Smooth muscle cell (in vitro differentiated cells): ENCODE measurements at regions not wholly inside any gene's neighbourhood (a gene's known extent, or its start where the extent isn't known, plus 50 kb on each side); places are given as distances from the start of the nearest gene placed in this dataset.
A peak's percentile ranks its signal among the peaks of the same experiment; 100 is the strongest.

Source experiments
- DNase-seq: peaks from one replicate; lab custom pipeline; 2025; ENCODE audit not compliant: unreplicated experiment; lab: John Stamatoyannopoulos, UW
- H2AFZ ChIP-seq: fragments of 200-600 bp; sonication (generic); 2 replicates; pipeline ENCODE4 v1.6.0; 2016; ENCODE audit warnings: antibody characterized with exemption, low read depth, mild to moderate bottlenecking
- H3F3A ChIP-seq: fragments of 200-600 bp; sonication (generic); 2 replicates; pipeline ENCODE4 v1.6.0; 2017; ENCODE audit warnings: antibody characterized with exemption, low read depth
- H3K27ac ChIP-seq: fragments of 200-600 bp; sonication (generic); 2 replicates; pipeline ENCODE4 v1.5.1; 2016; ENCODE audit warnings: low read depth, mild to moderate bottlenecking
- H3K27me3 ChIP-seq: fragments of 200-600 bp; sonication (generic); 2 replicates; pipeline ENCODE4 v1.6.1; 2016; ENCODE audit warnings: low read depth, mild to moderate bottlenecking
- H3K36me3 ChIP-seq: fragments of 200-600 bp; sonication (generic); 2 replicates; pipeline ENCODE4 v1.5.1; 2016; ENCODE audit warnings: low read depth
- H3K4me1 ChIP-seq: fragments of 200-600 bp; sonication (generic); 2 replicates; pipeline ENCODE4 v1.5.1; 2016; ENCODE audit warnings: low read depth
- H3K4me2 ChIP-seq: fragments of 200-600 bp; sonication (generic); 2 replicates; pipeline ENCODE4 v1.6.0; 2016; ENCODE audit warnings: mild to moderate bottlenecking
- H3K4me3 ChIP-seq: fragments of 200-600 bp; sonication (generic); 2 replicates; pipeline ENCODE4 v1.5.1; 2016; ENCODE audit warnings: mild to moderate bottlenecking
- H3K79me2 ChIP-seq: fragments of 200-600 bp; sonication (generic); 2 replicates; pipeline ENCODE4 v1.6.0; 2016; ENCODE audit warnings: low read depth, mild to moderate bottlenecking
- H3K9ac ChIP-seq: fragments of 200-600 bp; sonication (generic); 2 replicates; pipeline ENCODE4 v1.6.0; 2016; ENCODE audit warnings: low read depth
- H3K9me3 ChIP-seq: fragments of 200-600 bp; sonication (generic); replicated peaks from 2 replicates; pipeline ENCODE4 v1.5.1; 2016; ENCODE audit warnings: low read depth
- H4K20me1 ChIP-seq: fragments of 200-600 bp; sonication (generic); 2 replicates; pipeline ENCODE4 v1.6.0; 2016; ENCODE audit warnings: low read depth
- WGBS: methylation state at CpG from one replicate; pipeline ENCODE4 v1.1.7; 2016; ENCODE audit warnings: low lambda C conversion rate; 5-methylcytosine and 5-hydroxymethylcytosine counted together
- TF ChIP-seq, protein P1 (sequence below): fragments of 200-600 bp; sonication (generic); IDR thresholded peaks from 2 replicates; pipeline ENCODE4 v1.5.1; 2017; ENCODE audit warnings: borderline replicate concordance, mild to moderate bottlenecking, antibody characterized with exemption; ENCODE audit not compliant: insufficient read depth, poor library complexity, severe bottlenecking

DNA sequence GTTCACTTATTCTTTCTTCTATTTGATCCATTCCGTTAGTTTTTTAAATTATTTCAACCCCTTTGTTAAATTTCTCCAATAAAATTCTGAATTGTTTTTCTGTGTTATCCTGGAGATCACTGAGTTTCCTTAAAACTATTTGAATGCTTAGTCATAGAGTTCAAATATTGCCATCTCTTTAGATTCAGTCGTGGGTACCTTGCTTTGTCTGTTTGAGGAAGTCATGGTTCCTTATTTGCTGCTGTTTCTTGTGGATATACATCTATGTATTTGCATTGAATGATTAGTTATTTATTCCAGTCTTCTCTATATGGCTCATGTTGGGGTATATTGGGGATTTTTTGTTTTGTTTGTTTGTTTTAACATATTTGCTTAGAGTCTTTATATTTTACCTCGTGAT lies 80.6 kb downstream of the HINT1 start:
- Histone ChIP-seq H3K4me2 (no peak overlapping the region), H2AFZ (no peak overlapping the region), H3K79me2 (no peaks in the 10 kb centered on the region), H3F3A (no peaks in the 10 kb centered on the region), H3K4me1 (no peaks in the 10 kb centered on the region), H3K9me3 (no peaks in the 10 kb centered on the region), H3K27me3 (no peaks in the 10 kb centered on the region), H4K20me1 (no peaks in the 10 kb centered on the region), H3K36me3 (no peaks in the 10 kb centered on the region), H3K27ac (no peak overlapping the region), H3K4me3 (no peak overlapping the region), H3K9ac (no peak overlapping the region)
- 87% methylated on average over 3 of the region's 3 CpGs for WGBS
- TF ChIP-seq, protein P1, sequence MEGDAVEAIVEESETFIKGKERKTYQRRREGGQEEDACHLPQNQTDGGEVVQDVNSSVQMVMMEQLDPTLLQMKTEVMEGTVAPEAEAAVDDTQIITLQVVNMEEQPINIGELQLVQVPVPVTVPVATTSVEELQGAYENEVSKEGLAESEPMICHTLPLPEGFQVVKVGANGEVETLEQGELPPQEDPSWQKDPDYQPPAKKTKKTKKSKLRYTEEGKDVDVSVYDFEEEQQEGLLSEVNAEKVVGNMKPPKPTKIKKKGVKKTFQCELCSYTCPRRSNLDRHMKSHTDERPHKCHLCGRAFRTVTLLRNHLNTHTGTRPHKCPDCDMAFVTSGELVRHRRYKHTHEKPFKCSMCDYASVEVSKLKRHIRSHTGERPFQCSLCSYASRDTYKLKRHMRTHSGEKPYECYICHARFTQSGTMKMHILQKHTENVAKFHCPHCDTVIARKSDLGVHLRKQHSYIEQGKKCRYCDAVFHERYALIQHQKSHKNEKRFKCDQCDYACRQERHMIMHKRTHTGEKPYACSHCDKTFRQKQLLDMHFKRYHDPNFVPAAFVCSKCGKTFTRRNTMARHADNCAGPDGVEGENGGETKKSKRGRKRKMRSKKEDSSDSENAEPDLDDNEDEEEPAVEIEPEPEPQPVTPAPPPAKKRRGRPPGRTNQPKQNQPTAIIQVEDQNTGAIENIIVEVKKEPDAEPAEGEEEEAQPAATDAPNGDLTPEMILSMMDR: no peak
- DNase-seq: no peak

DNA sequence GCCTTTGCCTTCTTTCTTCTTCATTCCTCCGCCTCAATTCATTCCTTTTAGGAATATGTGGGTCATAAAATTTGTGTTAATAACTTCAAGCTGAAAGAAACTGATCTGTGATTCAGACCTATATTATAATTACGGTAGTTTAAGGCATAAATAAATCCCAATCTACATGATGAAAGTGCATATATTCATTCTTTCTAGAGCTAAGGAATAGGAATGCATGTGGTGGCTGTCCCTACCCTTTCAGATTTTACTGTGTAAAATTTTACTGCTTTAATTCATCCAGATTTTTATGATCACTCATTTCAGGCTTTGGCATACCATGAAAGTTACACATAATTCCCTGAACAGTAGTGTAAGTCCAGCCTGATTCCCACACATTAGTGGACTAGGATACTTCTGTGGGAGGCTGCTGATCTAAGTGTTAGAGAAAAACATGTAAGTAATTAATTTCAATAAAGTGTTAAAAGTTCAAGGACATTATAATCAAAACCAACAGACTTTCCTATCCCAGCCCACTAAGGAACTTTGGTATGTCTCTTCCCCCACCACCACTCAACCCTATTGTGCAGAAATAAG lies 83.1 kb downstream of the HINT1 start:
- H3K27ac ChIP-seq: no peak overlapping the region
- no peak for DNase-seq
- no peaks in the 10 kb centered on the region for H3K9me3 ChIP-seq
- H3K4me3 ChIP-seq: no peak overlapping the region
- H3K27me3 ChIP-seq: no peaks in the 10 kb centered on the region
- no peak overlapping the region for H3K9ac ChIP-seq
- no peaks in the 10 kb centered on the region for H3K4me1 ChIP-seq
- 86% methylated on average over 2 of the region's 2 CpGs for WGBS
- TF ChIP-seq, protein P1: no peak
- no peaks in the 10 kb centered on the region for H4K20me1 ChIP-seq
- no peaks in the 10 kb centered on the region for H3K79me2 ChIP-seq
- H3K36me3 ChIP-seq: no peaks in the 10 kb centered on the region
- no peaks in the 10 kb centered on the region for H3F3A ChIP-seq
- H2AFZ ChIP-seq: peak overlapping the region; percentile 10
- H3K4me2 ChIP-seq: no peak overlapping the region

DNA sequence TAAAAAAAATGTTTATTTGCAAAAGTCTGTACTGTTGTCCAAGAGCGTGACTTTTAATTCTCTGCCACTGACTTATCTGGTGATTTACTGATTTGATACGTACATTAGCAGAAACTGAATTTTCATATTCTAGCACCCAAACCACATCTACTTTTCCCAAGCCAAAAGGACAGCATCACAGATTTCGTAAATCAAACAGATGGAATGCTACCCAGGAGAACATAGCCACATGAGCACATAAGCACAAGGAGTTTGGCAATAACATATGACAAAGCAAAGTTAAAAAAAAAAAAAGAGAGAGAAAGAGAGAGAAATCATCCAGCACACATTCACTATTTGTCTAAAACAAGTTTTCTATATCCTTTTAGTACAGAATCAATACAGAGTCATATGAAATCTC lies 83.7 kb downstream of the HINT1 start:
- no peaks in the 10 kb centered on the region for H3K27me3 ChIP-seq
- H4K20me1 ChIP-seq: no peaks in the 10 kb centered on the region
- H3K4me2 ChIP-seq: no peak overlapping the region
- no peak overlapping the region for H3K27ac ChIP-seq
- no peak overlapping the region for H3K9ac ChIP-seq
- H3F3A ChIP-seq: no peaks in the 10 kb centered on the region
- TF ChIP-seq, protein P1: no peak
- H2AFZ ChIP-seq: peak overlapping the region; percentile 10
- WGBS: 93% methylated on average over 3 of the region's 3 CpGs
- no peaks in the 10 kb centered on the region for H3K4me1 ChIP-seq
- DNase-seq: no peak
- H3K79me2 ChIP-seq: no peaks in the 10 kb centered on the region
- H3K9me3 ChIP-seq: no peaks in the 10 kb centered on the region
- H3K4me3 ChIP-seq: no peak overlapping the region
- H3K36me3 ChIP-seq: no peaks in the 10 kb centered on the region

DNA sequence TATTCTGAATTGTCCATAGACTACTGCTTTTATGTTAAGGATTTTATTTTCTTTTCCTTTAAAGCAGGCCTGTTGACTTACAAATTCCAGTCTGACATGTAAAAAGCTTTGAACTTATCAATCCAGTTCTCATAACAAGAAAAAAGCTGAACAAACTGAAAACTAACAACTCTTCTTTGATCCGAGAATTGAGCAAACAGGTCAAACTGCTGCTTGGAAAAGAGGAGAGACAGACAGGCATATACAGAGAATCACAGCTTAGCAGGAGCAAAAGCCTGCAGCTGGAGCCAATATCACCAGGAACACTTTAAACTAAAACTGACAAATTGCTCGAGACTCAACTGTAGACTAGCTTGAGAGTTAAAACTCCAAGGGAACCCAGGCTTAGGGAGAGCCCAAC lies 85.8 kb downstream of the HINT1 start:
- Histone ChIP-seq H3K27me3 (no peaks in the 10 kb centered on the region), H3K4me2 (no peak overlapping the region), H3K79me2 (no peaks in the 10 kb centered on the region), H3K9me3 (no peaks in the 10 kb centered on the region), H4K20me1 (no peaks in the 10 kb centered on the region), H3K9ac (no peak overlapping the region), H3K36me3 (no peaks in the 10 kb centered on the region), H3K27ac (no peak overlapping the region), H3K4me3 (no peak overlapping the region), H3K4me1 (no peaks in the 10 kb centered on the region), H2AFZ (peak overlapping the region; percentile 52), H3F3A (no peaks in the 10 kb centered on the region)
- DNase-seq: no peak
- 79% methylated on average over 2 of the region's 2 CpGs for WGBS
- TF ChIP-seq, protein P1: no peak
